Keratinocyte (primary cell): ENCODE measurements at regions not wholly inside any gene's neighbourhood (a gene's known extent, or its start where the extent isn't known, plus 50 kb on each side); places are given as distances from the start of the nearest gene placed in this dataset.

Source experiments
- DNase-seq: peaks from one replicate; pipeline ENCODE4 v3.0.0-alpha.2; 2011; ENCODE audit warnings: low read depth, missing footprints, low spot score
- FAIRE-seq: peaks from 2 replicates; lab custom pipeline; 2011; peaks lifted over from hg19 to GRCh38; lab: Jason Lieb, UNC
- H2AFZ ChIP-seq: 2 replicates; pipeline ENCODE4 v1.6.0; 2012; ENCODE audit warnings: low read length, control low read depth, inconsistent platforms; ENCODE audit not compliant: control insufficient read depth
- H3K27ac ChIP-seq: 2 replicates; pipeline ENCODE4 v1.5.1; 2011; ENCODE audit warnings: low read length; ENCODE audit not compliant: control insufficient read depth, insufficient read depth
- H3K27me3 ChIP-seq: 3 replicates; pipeline ENCODE4 v1.6.0; 2011; ENCODE audit warnings: low read length; ENCODE audit not compliant: control insufficient read depth, insufficient read depth; ENCODE audit errors: extremely low read depth
- H3K36me3 ChIP-seq, 2 experiments: 2 replicates in 1 of 2; 3 replicates in 1 of 2; pipeline ENCODE4 v1.5.1; 2011; ENCODE audit warnings: low read length in 2 of 2, mild to moderate bottlenecking in 1 of 2; ENCODE audit not compliant: control insufficient read depth in 2 of 2, insufficient read depth in 2 of 2; ENCODE audit errors: extremely low read depth in 1 of 2
- H3K4me1 ChIP-seq: 3 replicates; pipeline ENCODE4 v1.5.1; 2011; ENCODE audit warnings: low read length; ENCODE audit not compliant: control insufficient read depth, insufficient read depth; ENCODE audit errors: extremely low read depth
- H3K4me2 ChIP-seq: 3 replicates; pipeline ENCODE4 v1.6.0; 2011; ENCODE audit warnings: low read depth, low read length; ENCODE audit not compliant: control insufficient read depth, insufficient read depth; ENCODE audit errors: extremely low read depth
- H3K4me3 ChIP-seq, 3 experiments: fragments of 200-600 bp in 1 of 3; sonication (generic) in 1 of 3; 2 replicates in 2 of 3; 3 replicates in 1 of 3; pipeline ENCODE4 v1.5.1; 2011 to 2016; ENCODE audit warnings: low read length in 3 of 3, mild to moderate bottlenecking in 3 of 3, control low read depth in 2 of 3, inconsistent platforms in 1 of 3, low read depth in 1 of 3, mixed read lengths in 1 of 3, mixed run types in 1 of 3, moderate library complexity in 1 of 3; ENCODE audit not compliant: control insufficient read depth in 2 of 3, insufficient read depth in 2 of 3; ENCODE audit errors: extremely low read depth in 1 of 3
- H3K79me2 ChIP-seq: 2 replicates; pipeline ENCODE4 v1.6.0; 2012; ENCODE audit warnings: low read length; ENCODE audit not compliant: control insufficient read depth, insufficient read depth
- H3K9ac ChIP-seq: 3 replicates; pipeline ENCODE4 v1.6.0; 2011; ENCODE audit warnings: low read length; ENCODE audit not compliant: control insufficient read depth, insufficient read depth; ENCODE audit errors: extremely low read depth
- H3K9me1 ChIP-seq: 3 replicates; pipeline ENCODE4 v1.6.0; 2011; ENCODE audit warnings: low read length; ENCODE audit not compliant: control insufficient read depth, insufficient read depth; ENCODE audit errors: extremely low read depth
- H3K9me3 ChIP-seq: 2 replicates; pipeline ENCODE4 v1.5.1; 2012; ENCODE audit warnings: low read depth, low read length; ENCODE audit not compliant: control insufficient read depth
- H4K20me1 ChIP-seq: 3 replicates; pipeline ENCODE4 v1.6.0; 2011; ENCODE audit warnings: low read length; ENCODE audit not compliant: control insufficient read depth, insufficient read depth; ENCODE audit errors: extremely low read depth
- EZH2 ChIP-seq: IDR thresholded peaks from one replicate; pipeline ENCODE4 v1.6.1; 2012; ENCODE audit warnings: inconsistent platforms, mild to moderate bottlenecking, low read length, moderate library complexity
- dilution Hi-C: fragments of 300-500 bp; cut with MboI; formaldehyde crosslinking; loops from one replicate; pipeline ENCODE4 v1.7.0; 2020; ENCODE audit warnings: low sequenced_read_pairs; ENCODE audit not compliant: extremely low pct_ligation_motif_present
- TF ChIP-seq, protein P1 (sequence below), 3 experiments: IDR thresholded peaks in 1 of 3; conservative IDR thresholded peaks in 1 of 3; optimal IDR thresholded peaks in 1 of 3; 2 replicates in 2 of 3; 3 replicates in 1 of 3; pipeline versions ENCODE3 to v1.5.1; 2011; ENCODE audit warnings: low read length in 3 of 3, mild to moderate bottlenecking in 3 of 3, moderate library complexity in 2 of 3, control low read depth in 1 of 3, inconsistent platforms in 1 of 3; ENCODE audit not compliant: insufficient read depth in 2 of 3; ENCODE audit errors: extremely low read depth in 1 of 3

- H3K4me2 ChIP-seq, result no peak overlapping the region
- FAIRE-seq, result no peak
- no peak overlapping the region for H3K27ac ChIP-seq
- no peak overlapping the region for H3K9ac ChIP-seq
- no peaks in the 10 kb centered on the region for H3K4me1 ChIP-seq
- H3K9me1 ChIP-seq, result no peaks in the 10 kb centered on the region
- no peaks in the 10 kb centered on the region for H4K20me1 ChIP-seq
- no peaks in the 10 kb centered on the region for H3K79me2 ChIP-seq
- no peaks in the 10 kb centered on the region for H3K36me3 ChIP-seq
- no peaks in the 10 kb centered on the region for H3K9me3 ChIP-seq
- H2AFZ ChIP-seq, result no peak overlapping the region
- H3K4me3 ChIP-seq, result no peak overlapping the region
- TF ChIP-seq, protein P1, sequence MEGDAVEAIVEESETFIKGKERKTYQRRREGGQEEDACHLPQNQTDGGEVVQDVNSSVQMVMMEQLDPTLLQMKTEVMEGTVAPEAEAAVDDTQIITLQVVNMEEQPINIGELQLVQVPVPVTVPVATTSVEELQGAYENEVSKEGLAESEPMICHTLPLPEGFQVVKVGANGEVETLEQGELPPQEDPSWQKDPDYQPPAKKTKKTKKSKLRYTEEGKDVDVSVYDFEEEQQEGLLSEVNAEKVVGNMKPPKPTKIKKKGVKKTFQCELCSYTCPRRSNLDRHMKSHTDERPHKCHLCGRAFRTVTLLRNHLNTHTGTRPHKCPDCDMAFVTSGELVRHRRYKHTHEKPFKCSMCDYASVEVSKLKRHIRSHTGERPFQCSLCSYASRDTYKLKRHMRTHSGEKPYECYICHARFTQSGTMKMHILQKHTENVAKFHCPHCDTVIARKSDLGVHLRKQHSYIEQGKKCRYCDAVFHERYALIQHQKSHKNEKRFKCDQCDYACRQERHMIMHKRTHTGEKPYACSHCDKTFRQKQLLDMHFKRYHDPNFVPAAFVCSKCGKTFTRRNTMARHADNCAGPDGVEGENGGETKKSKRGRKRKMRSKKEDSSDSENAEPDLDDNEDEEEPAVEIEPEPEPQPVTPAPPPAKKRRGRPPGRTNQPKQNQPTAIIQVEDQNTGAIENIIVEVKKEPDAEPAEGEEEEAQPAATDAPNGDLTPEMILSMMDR (optimal IDR thresholded peaks at IDR 0.05 in 1 of 3, IDR thresholded peaks at IDR 0.05 in 1 of 3, conservative IDR thresholded peaks at IDR 0.05 in 1 of 3; ENCODE audit: extremely low read depth in 1 of 3, insufficient read depth in 2 of 3, low read length in 3 of 3), result no peak
- TF ChIP-seq EZH2, result no peak
- H3K27me3 ChIP-seq, result peaks cover 8% of the 10 kb centered on the region
- dilution Hi-C loops, result no loop called here
- no peak for DNase-seq
These were observed 343.1 kb upstream of the DUSP10 start for GRCh38 chr1:222084996-222085395.

- H3K79me2 ChIP-seq, result no peaks in the 10 kb centered on the region
- no peak overlapping the region for H3K9ac ChIP-seq
- no peak for TF ChIP-seq EZH2
- TF ChIP-seq, protein P1 (optimal IDR thresholded peaks at IDR 0.05 in 1 of 3, IDR thresholded peaks at IDR 0.05 in 1 of 3, conservative IDR thresholded peaks at IDR 0.05 in 1 of 3; ENCODE audit: extremely low read depth in 1 of 3, insufficient read depth in 2 of 3, low read length in 3 of 3), result no peak
- H3K27ac ChIP-seq, result no peak overlapping the region
- dilution Hi-C loops, result no loop called here
- H3K9me3 ChIP-seq, result no peaks in the 10 kb centered on the region
- H3K4me1 ChIP-seq, result no peaks in the 10 kb centered on the region
- DNase-seq (no peak), FAIRE-seq (no peak)
- H3K9me1 ChIP-seq, result no peaks in the 10 kb centered on the region
- H4K20me1 ChIP-seq, result no peaks in the 10 kb centered on the region
- H3K27me3 ChIP-seq, result peaks cover 8% of the 10 kb centered on the region
- H2AFZ ChIP-seq, result no peak overlapping the region
- no peak overlapping the region for H3K4me2 ChIP-seq
- H3K36me3 ChIP-seq, result no peaks in the 10 kb centered on the region
- H3K4me3 ChIP-seq, result no peak overlapping the region
These were observed 342.2 kb upstream of the DUSP10 start for GRCh38 chr1:222084048-222084447.
